ENCODE measurements at regions not wholly inside any gene's neighbourhood (a gene's known extent, or its start where the extent isn't known, plus 50 kb on each side); places are given as distances from the start of the nearest gene placed in this dataset.

- no peak for DNase-seq (ENCODE audit: low spot score)
- 83% methylated on average over 6 of the region's 6 CpGs for WGBS
- Histone ChIP-seq H3K27me3 (ENCODE audit: control insufficient read depth in 4 of 4, insufficient read depth in 4 of 4, low read length in 3 of 4) (no peaks in the 10 kb centered on the region), H3K36me3 (ENCODE audit: control insufficient read depth in 4 of 4, insufficient read depth in 3 of 4, low read depth in 1 of 4, low read length in 3 of 4) (no peaks in the 10 kb centered on the region), H3K4me3 (ENCODE audit: low read depth in 1 of 3, low read length in 3 of 3) (no peak overlapping the region), H3K27ac (ENCODE audit: low read depth in 1 of 2, low read length in 2 of 2) (no peak overlapping the region), H3K9ac (ENCODE audit: low read depth in 1 of 2, low read length in 2 of 2) (no peak overlapping the region), H3K9me3 (ENCODE audit: control insufficient read depth in 4 of 4, low read length in 3 of 4) (no peaks in the 10 kb centered on the region), H3K4me1 (ENCODE audit: control insufficient read depth in 4 of 4, insufficient read depth in 4 of 4, low read length in 3 of 4) (no peaks in the 10 kb centered on the region)
- no peak for TF ChIP-seq HNF4A (conservative IDR thresholded peaks at IDR 0.05)
These were observed 1227.1 kb upstream of the CELF4 start for GRCh38 chr18:38792731-38793130.

DNA sequence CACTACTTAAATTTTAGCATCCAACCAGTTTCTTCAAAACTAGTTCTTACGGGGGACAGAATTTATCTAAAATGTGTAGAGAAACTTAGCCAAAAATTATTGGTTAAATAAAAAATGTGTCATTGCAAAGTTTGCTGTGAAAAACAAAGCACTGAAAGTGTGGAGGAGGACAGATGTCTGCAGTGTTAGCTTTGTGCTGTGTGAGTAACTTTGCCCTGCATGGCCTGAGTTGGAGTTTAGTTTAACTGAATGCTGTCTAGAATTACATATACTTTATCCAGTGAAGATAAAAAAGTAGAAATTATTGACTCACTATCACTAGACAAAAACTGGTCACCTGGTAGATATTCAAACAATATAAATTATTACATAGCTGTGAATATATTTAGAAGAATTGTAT is 1225.2 kb upstream of the CELF4 start:
- Histone ChIP-seq H3K36me3 (ENCODE audit: control insufficient read depth in 4 of 4, insufficient read depth in 3 of 4, low read depth in 1 of 4, low read length in 3 of 4) (no peaks in the 10 kb centered on the region), H3K27me3 (ENCODE audit: control insufficient read depth in 4 of 4, insufficient read depth in 4 of 4, low read length in 3 of 4) (no peaks in the 10 kb centered on the region), H3K9ac (ENCODE audit: low read depth in 1 of 2, low read length in 2 of 2) (no peak overlapping the region), H3K4me1 (ENCODE audit: control insufficient read depth in 4 of 4, insufficient read depth in 4 of 4, low read length in 3 of 4) (no peaks in the 10 kb centered on the region), H3K9me3 (ENCODE audit: control insufficient read depth in 4 of 4, low read length in 3 of 4) (no peaks in the 10 kb centered on the region), H3K4me3 (ENCODE audit: low read depth in 1 of 3, low read length in 3 of 3) (no peak overlapping the region), H3K27ac (ENCODE audit: low read depth in 1 of 2, low read length in 2 of 2) (no peak overlapping the region)
- no peak for TF ChIP-seq HNF4G (IDR thresholded peaks at IDR 0.05)
- no peak for TF ChIP-seq REST (IDR thresholded peaks at IDR 0.05)
- TF ChIP-seq RXRA (IDR thresholded peaks at IDR 0.05) = no peak
- no peak for TF ChIP-seq SP1 (IDR thresholded peaks at IDR 0.05)
- no peak for TF ChIP-seq GABPA (IDR thresholded peaks at IDR 0.05 in 1 of 2, conservative IDR thresholded peaks at IDR 0.05 in 1 of 2)
- TF ChIP-seq, protein P1, sequence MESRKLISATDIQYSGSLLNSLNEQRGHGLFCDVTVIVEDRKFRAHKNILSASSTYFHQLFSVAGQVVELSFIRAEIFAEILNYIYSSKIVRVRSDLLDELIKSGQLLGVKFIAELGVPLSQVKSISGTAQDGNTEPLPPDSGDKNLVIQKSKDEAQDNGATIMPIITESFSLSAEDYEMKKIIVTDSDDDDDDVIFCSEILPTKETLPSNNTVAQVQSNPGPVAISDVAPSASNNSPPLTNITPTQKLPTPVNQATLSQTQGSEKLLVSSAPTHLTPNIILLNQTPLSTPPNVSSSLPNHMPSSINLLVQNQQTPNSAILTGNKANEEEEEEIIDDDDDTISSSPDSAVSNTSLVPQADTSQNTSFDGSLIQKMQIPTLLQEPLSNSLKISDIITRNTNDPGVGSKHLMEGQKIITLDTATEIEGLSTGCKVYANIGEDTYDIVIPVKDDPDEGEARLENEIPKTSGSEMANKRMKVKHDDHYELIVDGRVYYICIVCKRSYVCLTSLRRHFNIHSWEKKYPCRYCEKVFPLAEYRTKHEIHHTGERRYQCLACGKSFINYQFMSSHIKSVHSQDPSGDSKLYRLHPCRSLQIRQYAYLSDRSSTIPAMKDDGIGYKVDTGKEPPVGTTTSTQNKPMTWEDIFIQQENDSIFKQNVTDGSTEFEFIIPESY (IDR thresholded peaks at IDR 0.05) = no peak
- TF ChIP-seq, protein P2, sequence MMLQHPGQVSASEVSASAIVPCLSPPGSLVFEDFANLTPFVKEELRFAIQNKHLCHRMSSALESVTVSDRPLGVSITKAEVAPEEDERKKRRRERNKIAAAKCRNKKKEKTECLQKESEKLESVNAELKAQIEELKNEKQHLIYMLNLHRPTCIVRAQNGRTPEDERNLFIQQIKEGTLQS (IDR thresholded peaks at IDR 0.05) = no peak
- no peak for TF ChIP-seq TAF1 (conservative IDR thresholded peaks at IDR 0.05)
- TF ChIP-seq JUND (IDR thresholded peaks at IDR 0.05) = no peak
- TF ChIP-seq, protein P3, sequence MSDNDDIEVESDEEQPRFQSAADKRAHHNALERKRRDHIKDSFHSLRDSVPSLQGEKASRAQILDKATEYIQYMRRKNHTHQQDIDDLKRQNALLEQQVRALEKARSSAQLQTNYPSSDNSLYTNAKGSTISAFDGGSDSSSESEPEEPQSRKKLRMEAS (IDR thresholded peaks at IDR 0.05) = no peak
- no peak for DNase-seq (ENCODE audit: low spot score)
- 85% methylated on average over 1 of the region's 1 CpG for WGBS

- H3K36me3 ChIP-seq (ENCODE audit: control insufficient read depth in 4 of 4, insufficient read depth in 3 of 4, low read depth in 1 of 4, low read length in 3 of 4) = no peaks in the 10 kb centered on the region
- no peak overlapping the region for H3K4me3 ChIP-seq (ENCODE audit: low read depth in 1 of 3, low read length in 3 of 3)
- DNase-seq (ENCODE audit: low spot score) = no peak
- no peaks in the 10 kb centered on the region for H3K4me1 ChIP-seq (ENCODE audit: control insufficient read depth in 4 of 4, insufficient read depth in 4 of 4, low read length in 3 of 4)
- no peak overlapping the region for H3K9ac ChIP-seq (ENCODE audit: low read depth in 1 of 2, low read length in 2 of 2)
- H3K27ac ChIP-seq (ENCODE audit: low read depth in 1 of 2, low read length in 2 of 2) = no peak overlapping the region
- no peaks in the 10 kb centered on the region for H3K9me3 ChIP-seq (ENCODE audit: control insufficient read depth in 4 of 4, low read length in 3 of 4)
- no peaks in the 10 kb centered on the region for H3K27me3 ChIP-seq (ENCODE audit: control insufficient read depth in 4 of 4, insufficient read depth in 4 of 4, low read length in 3 of 4)
- WGBS = 48% methylated on average over 1 of the region's 1 CpG
- TF ChIP-seq, protein P2 (IDR thresholded peaks at IDR 0.05) = no peak
- TF ChIP-seq NR2F2 (IDR thresholded peaks at IDR 0.05) (no peak), HNF4A (conservative IDR thresholded peaks at IDR 0.05) (no peak), RAD21 (IDR thresholded peaks at IDR 0.05) (no peak), SP1 (IDR thresholded peaks at IDR 0.05) (no peak), HNF4G (IDR thresholded peaks at IDR 0.05) (no peak), RXRA (IDR thresholded peaks at IDR 0.05) (no peak), EGR1 (IDR thresholded peaks at IDR 0.05; ENCODE audit: low read depth in 2 of 2) (no peak)
- TF ChIP-seq, protein P4, sequence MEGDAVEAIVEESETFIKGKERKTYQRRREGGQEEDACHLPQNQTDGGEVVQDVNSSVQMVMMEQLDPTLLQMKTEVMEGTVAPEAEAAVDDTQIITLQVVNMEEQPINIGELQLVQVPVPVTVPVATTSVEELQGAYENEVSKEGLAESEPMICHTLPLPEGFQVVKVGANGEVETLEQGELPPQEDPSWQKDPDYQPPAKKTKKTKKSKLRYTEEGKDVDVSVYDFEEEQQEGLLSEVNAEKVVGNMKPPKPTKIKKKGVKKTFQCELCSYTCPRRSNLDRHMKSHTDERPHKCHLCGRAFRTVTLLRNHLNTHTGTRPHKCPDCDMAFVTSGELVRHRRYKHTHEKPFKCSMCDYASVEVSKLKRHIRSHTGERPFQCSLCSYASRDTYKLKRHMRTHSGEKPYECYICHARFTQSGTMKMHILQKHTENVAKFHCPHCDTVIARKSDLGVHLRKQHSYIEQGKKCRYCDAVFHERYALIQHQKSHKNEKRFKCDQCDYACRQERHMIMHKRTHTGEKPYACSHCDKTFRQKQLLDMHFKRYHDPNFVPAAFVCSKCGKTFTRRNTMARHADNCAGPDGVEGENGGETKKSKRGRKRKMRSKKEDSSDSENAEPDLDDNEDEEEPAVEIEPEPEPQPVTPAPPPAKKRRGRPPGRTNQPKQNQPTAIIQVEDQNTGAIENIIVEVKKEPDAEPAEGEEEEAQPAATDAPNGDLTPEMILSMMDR (IDR thresholded peaks at IDR 0.05; ENCODE audit: low read depth, low read length, missing input control) = no peak
- TF ChIP-seq, protein P3 (IDR thresholded peaks at IDR 0.05) = no peak
- TF ChIP-seq, protein P1 (IDR thresholded peaks at IDR 0.05) = no peak
These were observed 1224.7 kb upstream of the CELF4 start for GRCh38 chr18:38790303-38790702.

Data from liver (tissue), 8 donors.